ENCODE measurements at regions not wholly inside any gene's neighbourhood (a gene's known extent, or its start where the extent isn't known, plus 50 kb on each side); places are given as distances from the start of the nearest gene placed in this dataset.

DNA sequence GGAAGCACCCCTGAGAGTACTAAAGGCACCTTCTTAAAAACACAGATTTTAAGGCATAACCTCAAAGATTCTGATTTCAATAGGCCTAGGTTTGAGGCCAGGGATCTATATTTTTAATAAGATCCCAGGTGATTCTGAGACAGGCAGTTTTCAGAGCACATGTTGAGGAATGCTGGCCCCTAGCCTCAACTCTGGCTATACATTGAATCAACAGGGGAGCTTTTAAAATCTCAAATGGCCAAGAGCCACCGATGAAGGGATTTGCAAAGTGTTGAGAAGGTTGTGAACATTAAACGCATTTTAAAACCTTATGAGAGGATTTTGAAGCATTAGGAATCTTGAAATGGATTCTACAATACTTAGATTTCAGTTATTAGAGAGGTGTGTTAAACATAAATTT lies 268.8 kb upstream of the ARHGEF26 start:
- TF ChIP-seq, protein P1, sequence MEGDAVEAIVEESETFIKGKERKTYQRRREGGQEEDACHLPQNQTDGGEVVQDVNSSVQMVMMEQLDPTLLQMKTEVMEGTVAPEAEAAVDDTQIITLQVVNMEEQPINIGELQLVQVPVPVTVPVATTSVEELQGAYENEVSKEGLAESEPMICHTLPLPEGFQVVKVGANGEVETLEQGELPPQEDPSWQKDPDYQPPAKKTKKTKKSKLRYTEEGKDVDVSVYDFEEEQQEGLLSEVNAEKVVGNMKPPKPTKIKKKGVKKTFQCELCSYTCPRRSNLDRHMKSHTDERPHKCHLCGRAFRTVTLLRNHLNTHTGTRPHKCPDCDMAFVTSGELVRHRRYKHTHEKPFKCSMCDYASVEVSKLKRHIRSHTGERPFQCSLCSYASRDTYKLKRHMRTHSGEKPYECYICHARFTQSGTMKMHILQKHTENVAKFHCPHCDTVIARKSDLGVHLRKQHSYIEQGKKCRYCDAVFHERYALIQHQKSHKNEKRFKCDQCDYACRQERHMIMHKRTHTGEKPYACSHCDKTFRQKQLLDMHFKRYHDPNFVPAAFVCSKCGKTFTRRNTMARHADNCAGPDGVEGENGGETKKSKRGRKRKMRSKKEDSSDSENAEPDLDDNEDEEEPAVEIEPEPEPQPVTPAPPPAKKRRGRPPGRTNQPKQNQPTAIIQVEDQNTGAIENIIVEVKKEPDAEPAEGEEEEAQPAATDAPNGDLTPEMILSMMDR (IDR thresholded peaks at IDR 0.05; ENCODE audit: borderline replicate concordance, extremely low read depth, low read length, poor library complexity, severe bottlenecking): no peak
- no peak for TF ChIP-seq EZH2 (IDR thresholded peaks at IDR 0.05; ENCODE audit: borderline replicate concordance, low read depth, low read length, severe bottlenecking)
